ENCODE measurements at regions not wholly inside any gene's neighbourhood (a gene's known extent, or its start where the extent isn't known, plus 50 kb on each side); places are given as distances from the start of the nearest gene placed in this dataset.

DNA sequence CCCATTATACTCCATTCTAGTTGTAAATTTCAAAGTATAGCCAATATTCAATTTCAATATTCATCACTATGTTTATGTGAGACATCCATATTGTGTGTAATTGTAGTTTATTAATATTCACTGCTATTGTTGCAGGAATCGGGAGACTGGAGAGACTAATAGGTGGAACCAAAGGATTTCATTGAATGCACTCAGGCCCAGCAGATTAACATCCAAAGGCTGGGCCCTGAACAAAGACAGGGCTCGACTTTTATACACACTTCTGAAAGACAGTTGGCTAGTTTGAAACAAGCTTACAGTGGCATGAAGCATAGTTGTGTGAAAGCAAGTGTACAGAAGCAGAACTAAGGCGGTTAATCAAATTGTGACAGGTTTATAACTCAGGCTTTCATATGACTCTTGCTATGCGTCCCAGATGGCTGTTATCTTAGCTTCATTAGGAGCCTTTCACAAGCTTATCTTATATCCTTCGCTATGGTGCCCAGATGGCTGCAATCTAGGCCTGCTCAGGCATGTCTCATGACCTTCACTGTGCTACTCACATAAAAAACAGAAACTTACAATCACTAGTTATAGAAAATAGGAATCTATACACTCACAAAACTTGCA is 1038.8 kb upstream of the EPHA6 start:
- DNase-seq (no peak), ATAC-seq (no peak)
- 58% methylated on average over 5 of the region's 5 CpGs for WGBS, 2 donors
- intact Hi-C loops (cut with DNase I) = no loop called here
- H3K27me3 ChIP-seq = no peaks in the 10 kb centered on the region
- H3K27ac ChIP-seq = no peak overlapping the region
- no peaks in the 10 kb centered on the region for H3K36me3 ChIP-seq (replicated peaks in 1 of 2; ENCODE audit: insufficient read depth in 1 of 2, low read depth in 2 of 2)
- no peaks in the 10 kb centered on the region for H3K4me1 ChIP-seq
- H3K9me3 ChIP-seq = no peaks in the 10 kb centered on the region
- TF ChIP-seq, protein P1, sequence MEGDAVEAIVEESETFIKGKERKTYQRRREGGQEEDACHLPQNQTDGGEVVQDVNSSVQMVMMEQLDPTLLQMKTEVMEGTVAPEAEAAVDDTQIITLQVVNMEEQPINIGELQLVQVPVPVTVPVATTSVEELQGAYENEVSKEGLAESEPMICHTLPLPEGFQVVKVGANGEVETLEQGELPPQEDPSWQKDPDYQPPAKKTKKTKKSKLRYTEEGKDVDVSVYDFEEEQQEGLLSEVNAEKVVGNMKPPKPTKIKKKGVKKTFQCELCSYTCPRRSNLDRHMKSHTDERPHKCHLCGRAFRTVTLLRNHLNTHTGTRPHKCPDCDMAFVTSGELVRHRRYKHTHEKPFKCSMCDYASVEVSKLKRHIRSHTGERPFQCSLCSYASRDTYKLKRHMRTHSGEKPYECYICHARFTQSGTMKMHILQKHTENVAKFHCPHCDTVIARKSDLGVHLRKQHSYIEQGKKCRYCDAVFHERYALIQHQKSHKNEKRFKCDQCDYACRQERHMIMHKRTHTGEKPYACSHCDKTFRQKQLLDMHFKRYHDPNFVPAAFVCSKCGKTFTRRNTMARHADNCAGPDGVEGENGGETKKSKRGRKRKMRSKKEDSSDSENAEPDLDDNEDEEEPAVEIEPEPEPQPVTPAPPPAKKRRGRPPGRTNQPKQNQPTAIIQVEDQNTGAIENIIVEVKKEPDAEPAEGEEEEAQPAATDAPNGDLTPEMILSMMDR (IDR thresholded peaks at IDR 0.05) = no peak
- no peak for TF ChIP-seq POLR2A (IDR thresholded peaks at IDR 0.05)
- H3K4me3 ChIP-seq = no peak overlapping the region

DNA sequence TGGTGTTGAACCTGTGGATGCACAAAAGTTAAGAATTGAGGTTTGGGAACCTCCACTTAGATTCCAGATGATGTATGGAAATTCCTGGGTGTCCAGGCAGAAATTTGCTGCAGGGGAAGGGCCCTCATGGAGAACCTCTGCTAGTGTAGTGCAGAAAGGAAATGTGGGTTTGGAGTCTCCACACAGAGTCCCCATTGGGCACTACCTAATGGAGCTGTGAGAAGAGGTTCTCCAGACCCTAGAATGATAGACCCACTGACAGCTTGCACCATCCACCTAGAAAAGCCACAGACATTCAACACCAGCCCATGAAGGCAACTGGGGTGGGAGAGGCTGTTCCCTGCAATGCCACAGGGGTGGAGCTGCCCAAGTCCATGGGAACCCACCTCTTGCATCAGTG is 1032.8 kb upstream of the EPHA6 start:
- no peak for DNase-seq
- TF ChIP-seq, protein P1 (IDR thresholded peaks at IDR 0.05) = no peak
- no peak for TF ChIP-seq POLR2A (IDR thresholded peaks at IDR 0.05)
- intact Hi-C loops (cut with DNase I) = no loop called here
- Histone ChIP-seq H3K27ac (no peak overlapping the region), H3K27me3 (no peaks in the 10 kb centered on the region), H3K4me3 (no peak overlapping the region), H3K9me3 (no peaks in the 10 kb centered on the region), H3K4me1 (no peaks in the 10 kb centered on the region), H3K36me3 (replicated peaks in 1 of 2; ENCODE audit: insufficient read depth in 1 of 2, low read depth in 2 of 2) (no peaks in the 10 kb centered on the region)
- no peak for ATAC-seq

DNA sequence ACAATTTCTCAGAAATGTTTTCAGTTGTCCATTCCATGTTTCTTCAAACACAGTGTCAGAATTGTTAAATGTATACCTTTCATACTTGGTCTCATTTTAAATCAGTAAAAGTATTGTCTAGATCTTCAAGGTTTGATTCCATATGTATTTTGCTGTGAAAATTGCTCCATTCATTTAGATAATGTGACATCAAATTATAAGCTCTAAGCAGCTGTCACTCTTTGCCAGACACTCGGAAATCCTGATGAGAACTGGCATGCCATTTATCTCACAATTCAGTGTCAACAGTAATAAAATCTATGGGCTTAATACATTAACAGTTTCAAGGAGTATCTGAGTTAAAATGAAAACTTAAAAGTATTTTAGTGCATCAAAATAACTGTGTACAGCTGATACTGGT is 1025.3 kb upstream of the EPHA6 start:
- no peak overlapping the region for H3K4me3 ChIP-seq
- H3K36me3 ChIP-seq (replicated peaks in 1 of 2; ENCODE audit: insufficient read depth in 1 of 2, low read depth in 2 of 2) = no peaks in the 10 kb centered on the region
- DNase-seq (no peak), ATAC-seq (no peak)
- no peak overlapping the region for H3K27ac ChIP-seq
- intact Hi-C loops (cut with DNase I) = no loop called here
- H3K27me3 ChIP-seq = no peaks in the 10 kb centered on the region
- 61 to 71% methylated on average over 1 of the region's 1 CpG for WGBS, 2 donors
- no peaks in the 10 kb centered on the region for H3K9me3 ChIP-seq
- H3K4me1 ChIP-seq = no peaks in the 10 kb centered on the region
- TF ChIP-seq POLR2A (IDR thresholded peaks at IDR 0.05) = no peak
- TF ChIP-seq, protein P1 (IDR thresholded peaks at IDR 0.05) = no peak

DNA sequence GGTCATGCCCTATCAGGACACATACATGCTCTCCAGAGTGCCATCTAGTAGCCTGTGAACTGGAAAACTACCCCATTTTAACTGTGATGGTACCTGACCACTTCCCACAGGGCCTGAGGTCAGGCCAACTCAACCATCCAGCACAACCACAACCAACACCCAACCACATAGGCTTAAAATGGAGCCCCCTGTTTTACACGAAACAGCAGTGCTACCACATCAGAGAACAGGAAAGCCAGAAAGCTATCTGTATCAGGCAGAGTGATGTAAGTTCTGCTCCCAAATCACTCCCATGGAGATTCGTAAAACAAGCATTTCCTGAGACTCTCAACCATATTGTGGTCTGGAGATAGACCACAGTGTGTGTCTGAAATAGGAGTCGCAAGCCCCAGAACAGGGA is 1017.3 kb upstream of the EPHA6 start:
- Histone ChIP-seq H3K27ac (no peak overlapping the region), H3K4me3 (no peak overlapping the region), H3K36me3 (replicated peaks in 1 of 2; ENCODE audit: insufficient read depth in 1 of 2, low read depth in 2 of 2) (no peaks in the 10 kb centered on the region), H3K27me3 (no peaks in the 10 kb centered on the region), H3K4me1 (no peaks in the 10 kb centered on the region), H3K9me3 (no peaks in the 10 kb centered on the region)
- intact Hi-C loops (cut with DNase I) = no loop called here
- 80 to 87% methylated on average over 3 of the region's 3 CpGs for WGBS, 2 donors
- no peak for DNase-seq
- no peak for TF ChIP-seq POLR2A (IDR thresholded peaks at IDR 0.05)
- TF ChIP-seq, protein P1 (IDR thresholded peaks at IDR 0.05) = no peak
- no peak for ATAC-seq

DNA sequence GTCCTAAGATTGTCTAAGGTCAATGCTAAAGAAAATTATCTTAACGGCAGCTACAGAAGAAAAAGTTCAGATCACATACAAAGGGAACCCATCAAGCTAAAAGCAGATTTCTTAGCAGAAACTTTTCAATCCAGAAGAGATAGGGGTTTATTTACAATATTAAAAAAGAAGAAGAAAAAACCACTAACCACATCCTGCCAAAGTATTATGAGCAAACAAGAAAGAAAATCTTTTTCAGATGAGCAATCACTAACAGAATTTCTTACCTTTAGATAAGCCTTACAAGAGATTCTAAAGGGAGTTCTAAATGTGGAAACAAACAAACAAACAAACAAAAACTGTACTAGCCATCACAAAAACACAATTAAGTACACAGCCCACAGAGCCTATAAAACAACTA is 1015.8 kb upstream of the EPHA6 start:
- no peaks in the 10 kb centered on the region for H3K27me3 ChIP-seq
- no peaks in the 10 kb centered on the region for H3K9me3 ChIP-seq
- TF ChIP-seq POLR2A (IDR thresholded peaks at IDR 0.05) = no peak
- TF ChIP-seq, protein P1 (IDR thresholded peaks at IDR 0.05) = no peak
- no peak overlapping the region for H3K4me3 ChIP-seq
- WGBS, 2 donors = 84 to 96% methylated on average over 1 of the region's 1 CpG
- no peaks in the 10 kb centered on the region for H3K36me3 ChIP-seq (replicated peaks in 1 of 2; ENCODE audit: insufficient read depth in 1 of 2, low read depth in 2 of 2)
- H3K4me1 ChIP-seq = no peaks in the 10 kb centered on the region
- no peak overlapping the region for H3K27ac ChIP-seq
- intact Hi-C loops (cut with DNase I) = no loop called here
- ATAC-seq = no peak
- DNase-seq = no peak

Data from body of pancreas (tissue), 4 donors.